Adrenal gland (tissue), 5 donors: ENCODE measurements at regions not wholly inside any gene's neighbourhood (a gene's known extent, or its start where the extent isn't known, plus 50 kb on each side); places are given as distances from the start of the nearest gene placed in this dataset.

Experiments used
- POLR2A ChIP-seq, 2 donors: fragments of 450-650 bp; IDR thresholded peaks; one replicate each; pipeline ENCODE4 v1.6.1; 2017; ENCODE audit warnings: antibody characterized with exemption in 2 of 2, mild to moderate bottlenecking in 2 of 2, moderate library complexity in 1 of 2
- TF ChIP-seq, protein P1 (sequence below), 6 experiments: fragments of 450-650 bp in 4 of 6; fragments of 200-600 bp in 2 of 6; sonication (generic) in 1 of 6; IDR thresholded peaks; 1 replicate in 5 of 6; 2 replicates in 1 of 6; pipeline versions ENCODE4 v1.5.1 to v1.8.0; 2016 to 2021; ENCODE audit warnings: antibody characterized with exemption in 6 of 6, mild to moderate bottlenecking in 2 of 6, moderate library complexity in 1 of 6
- donor health status: DM: no; HTN: no; CAD: no.

DNA sequence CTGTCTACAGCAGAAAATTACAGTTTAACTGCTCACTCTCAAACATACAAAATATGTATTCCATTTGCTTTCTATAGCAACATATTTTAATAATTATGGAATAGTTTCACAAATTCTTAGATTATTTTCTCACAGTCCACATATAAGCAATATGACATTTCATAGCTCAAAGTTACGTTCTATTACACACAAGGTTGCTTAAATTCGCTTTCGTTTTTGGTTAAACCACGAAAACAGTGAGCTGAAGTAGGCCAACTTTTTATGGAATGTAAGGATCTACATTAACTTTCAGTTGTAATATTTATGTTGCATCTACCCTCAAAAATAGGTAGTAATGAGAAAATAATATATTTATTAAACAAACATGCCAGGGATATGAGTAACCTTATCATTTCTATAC, 966.0 kb upstream of the ACO1 start:
- TF ChIP-seq, protein P1, sequence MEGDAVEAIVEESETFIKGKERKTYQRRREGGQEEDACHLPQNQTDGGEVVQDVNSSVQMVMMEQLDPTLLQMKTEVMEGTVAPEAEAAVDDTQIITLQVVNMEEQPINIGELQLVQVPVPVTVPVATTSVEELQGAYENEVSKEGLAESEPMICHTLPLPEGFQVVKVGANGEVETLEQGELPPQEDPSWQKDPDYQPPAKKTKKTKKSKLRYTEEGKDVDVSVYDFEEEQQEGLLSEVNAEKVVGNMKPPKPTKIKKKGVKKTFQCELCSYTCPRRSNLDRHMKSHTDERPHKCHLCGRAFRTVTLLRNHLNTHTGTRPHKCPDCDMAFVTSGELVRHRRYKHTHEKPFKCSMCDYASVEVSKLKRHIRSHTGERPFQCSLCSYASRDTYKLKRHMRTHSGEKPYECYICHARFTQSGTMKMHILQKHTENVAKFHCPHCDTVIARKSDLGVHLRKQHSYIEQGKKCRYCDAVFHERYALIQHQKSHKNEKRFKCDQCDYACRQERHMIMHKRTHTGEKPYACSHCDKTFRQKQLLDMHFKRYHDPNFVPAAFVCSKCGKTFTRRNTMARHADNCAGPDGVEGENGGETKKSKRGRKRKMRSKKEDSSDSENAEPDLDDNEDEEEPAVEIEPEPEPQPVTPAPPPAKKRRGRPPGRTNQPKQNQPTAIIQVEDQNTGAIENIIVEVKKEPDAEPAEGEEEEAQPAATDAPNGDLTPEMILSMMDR (IDR thresholded peaks at IDR 0.05) = no peak
- no peak for TF ChIP-seq POLR2A (IDR thresholded peaks at IDR 0.05)
